MG63 (cell line): ENCODE measurements at regions not wholly inside any gene's neighbourhood (a gene's known extent, or its start where the extent isn't known, plus 50 kb on each side); places are given as distances from the start of the nearest gene placed in this dataset.

Source experiments
- DNase-seq: peaks from one replicate; pipeline ENCODE4 v3.0.0-alpha.2; 2020
- H3K27me3 ChIP-seq: fragments of 250-450 bp; sonication (Bioruptor Pico); 2 replicates; pipeline ENCODE4 v1.5.1; 2020; ENCODE audit warnings: mild to moderate bottlenecking, moderate library complexity
- H3K36me3 ChIP-seq: fragments of 250-450 bp; sonication (Bioruptor Pico); 2 replicates; pipeline ENCODE4 v1.5.1; 2020; ENCODE audit warnings: mild to moderate bottlenecking, moderate library complexity
- H3K4me3 ChIP-seq: fragments of 250-450 bp; sonication (Bioruptor Pico); 2 replicates; pipeline ENCODE4 v1.5.1; 2020; ENCODE audit warnings: mild to moderate bottlenecking, moderate library complexity
- H3K9me3 ChIP-seq: fragments of 250-450 bp; sonication (Bioruptor Pico); 2 replicates; pipeline ENCODE4 v1.5.1; 2020; ENCODE audit warnings: mild to moderate bottlenecking, moderate library complexity

DNA sequence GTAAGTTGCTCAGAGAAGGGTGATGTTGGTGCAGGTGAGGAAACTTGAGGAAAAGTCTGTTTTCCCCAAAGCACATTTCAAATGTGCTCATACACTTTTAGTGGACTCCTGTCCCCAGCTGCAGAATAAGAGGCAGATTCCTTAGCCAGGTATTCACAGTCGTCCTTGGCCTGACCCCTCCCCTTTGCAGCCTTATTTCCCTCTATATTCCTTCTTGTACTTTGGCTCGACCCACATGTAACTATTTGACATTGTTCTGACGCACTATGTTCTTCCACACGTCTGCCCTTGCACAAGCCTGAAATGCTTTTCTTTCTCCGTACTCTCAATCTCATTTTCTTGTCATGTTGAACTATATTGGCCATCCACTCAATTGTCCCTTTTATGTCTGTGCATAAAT is 498.4 kb upstream of the USP24 start:
- no peaks in the 10 kb centered on the region for H3K27me3 ChIP-seq
- no peak overlapping the region for H3K4me3 ChIP-seq
- no peaks in the 10 kb centered on the region for H3K36me3 ChIP-seq
- DNase-seq, result no peak
- peaks cover 6% of the 10 kb centered on the region; the same call in 1 of the 2 replicates for H3K9me3 ChIP-seq

DNA sequence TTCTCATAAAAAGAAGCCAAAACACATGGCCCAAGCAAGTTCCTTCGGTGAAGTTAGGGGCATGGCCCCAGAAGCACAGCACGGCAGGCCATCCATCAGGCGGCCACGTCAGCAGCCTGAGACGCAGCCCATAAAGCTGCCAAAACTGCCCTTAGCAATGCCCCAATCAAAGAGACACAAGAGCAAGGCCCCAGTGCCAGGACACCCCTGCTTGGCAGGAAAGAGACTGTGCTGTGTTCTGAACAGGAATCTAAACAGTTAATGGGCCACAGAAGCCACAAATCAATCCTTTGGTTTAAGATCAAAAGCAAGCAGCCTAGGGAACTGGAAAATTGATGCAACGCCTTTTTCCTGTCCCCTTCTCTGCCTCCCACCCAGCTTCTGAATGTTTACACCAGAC is 497.0 kb upstream of the USP24 start:
- Histone ChIP-seq H3K27me3 (no peaks in the 10 kb centered on the region), H3K36me3 (no peaks in the 10 kb centered on the region), H3K4me3 (no peak overlapping the region), H3K9me3 (peaks cover 6% of the 10 kb centered on the region; the same call in 1 of the 2 replicates)
- no peak for DNase-seq

DNA sequence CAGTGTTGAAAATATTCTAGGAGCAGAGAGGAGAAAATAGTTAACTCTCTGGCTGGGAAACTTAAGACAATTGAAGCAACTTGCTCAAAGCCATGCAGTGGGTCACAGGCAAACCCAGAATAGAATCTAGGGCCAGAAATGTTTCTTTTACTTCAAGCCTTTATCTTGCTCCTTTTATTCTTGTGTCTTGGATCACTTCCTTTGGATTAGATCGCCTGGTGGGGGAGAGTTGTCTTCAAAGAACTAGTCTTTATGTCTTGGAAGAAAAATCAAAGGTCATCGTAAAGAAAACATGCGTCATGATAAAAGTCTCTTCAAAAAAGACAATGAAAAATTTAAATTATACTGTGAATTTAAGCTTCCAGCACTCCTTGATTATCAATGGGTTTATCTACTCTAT is 493.6 kb upstream of the USP24 start:
- no peak for DNase-seq
- peaks cover 3% of the 10 kb centered on the region; the same call in 1 of the 2 replicates for H3K9me3 ChIP-seq
- no peaks in the 10 kb centered on the region for H3K27me3 ChIP-seq
- no peaks in the 10 kb centered on the region for H3K36me3 ChIP-seq
- H3K4me3 ChIP-seq, result no peak overlapping the region

DNA sequence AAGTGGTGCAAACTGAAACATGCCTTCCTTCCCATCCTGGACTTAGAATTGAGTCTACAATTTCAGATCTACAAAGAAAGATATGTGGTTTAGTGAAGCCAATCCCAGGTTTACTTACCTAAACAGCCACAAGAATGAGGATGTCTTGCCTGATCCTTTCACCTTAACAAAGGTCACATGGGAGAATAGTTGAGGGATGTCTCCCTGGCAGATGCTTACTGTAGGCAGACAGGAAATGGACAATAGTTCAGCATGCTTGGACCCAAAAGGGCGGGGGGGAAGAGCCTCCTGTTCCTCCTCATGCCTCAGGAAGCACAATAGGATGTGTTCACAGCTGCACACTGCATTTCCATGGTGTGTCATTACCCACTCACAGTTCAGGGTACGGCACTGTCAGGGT is 492.7 kb upstream of the USP24 start:
- H3K36me3 ChIP-seq, result no peaks in the 10 kb centered on the region
- H3K9me3 ChIP-seq, result peaks cover 3% of the 10 kb centered on the region; the same call in 1 of the 2 replicates
- no peaks in the 10 kb centered on the region for H3K27me3 ChIP-seq
- H3K4me3 ChIP-seq, result no peak overlapping the region
- DNase-seq, result no peak

DNA sequence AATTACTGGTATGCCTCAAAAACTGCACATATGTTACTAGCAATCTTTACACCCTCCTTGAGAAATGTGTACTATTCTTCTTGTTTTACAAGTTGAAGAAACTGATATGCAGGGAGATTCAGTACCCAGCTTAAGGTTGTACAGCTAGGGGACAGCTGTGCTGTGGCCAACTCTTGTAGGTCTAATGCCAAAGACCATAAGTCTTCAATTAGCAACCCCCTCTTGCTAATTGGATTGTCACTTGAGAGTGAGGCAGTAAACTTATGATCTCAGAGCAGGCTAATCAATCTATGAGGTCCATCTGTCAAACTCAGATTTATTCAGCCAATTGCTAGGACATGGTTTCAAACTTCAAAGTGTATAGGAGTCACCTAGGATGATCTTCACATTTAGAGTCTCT is 492.0 kb upstream of the USP24 start:
- Histone ChIP-seq H3K27me3 (no peaks in the 10 kb centered on the region), H3K9me3 (peaks cover 3% of the 10 kb centered on the region), H3K36me3 (no peaks in the 10 kb centered on the region), H3K4me3 (no peak overlapping the region)
- DNase-seq, result no peak

DNA sequence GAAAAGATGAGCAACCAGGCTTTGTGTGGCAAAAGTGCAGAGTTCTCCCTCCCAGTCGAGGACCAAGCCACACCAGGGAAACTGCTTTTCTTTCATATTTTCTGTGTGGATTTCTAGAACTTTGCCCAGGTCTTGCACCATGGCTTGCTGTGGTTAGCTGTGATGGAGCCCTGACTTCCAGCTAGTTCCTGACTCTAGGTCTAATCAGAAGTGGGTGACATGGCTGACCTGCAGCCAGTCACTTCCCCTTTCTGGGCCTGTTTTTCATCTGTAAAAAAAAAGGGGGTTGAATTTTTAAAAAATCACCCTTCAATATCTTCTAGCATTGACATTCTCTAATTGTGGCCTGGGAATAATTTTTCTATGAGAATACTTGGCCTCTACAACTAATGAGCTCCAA is 491.2 kb upstream of the USP24 start:
- H3K4me3 ChIP-seq, result no peak overlapping the region
- peaks cover 2% of the 10 kb centered on the region for H3K9me3 ChIP-seq
- H3K36me3 ChIP-seq, result no peaks in the 10 kb centered on the region
- no peak for DNase-seq
- H3K27me3 ChIP-seq, result no peaks in the 10 kb centered on the region

DNA sequence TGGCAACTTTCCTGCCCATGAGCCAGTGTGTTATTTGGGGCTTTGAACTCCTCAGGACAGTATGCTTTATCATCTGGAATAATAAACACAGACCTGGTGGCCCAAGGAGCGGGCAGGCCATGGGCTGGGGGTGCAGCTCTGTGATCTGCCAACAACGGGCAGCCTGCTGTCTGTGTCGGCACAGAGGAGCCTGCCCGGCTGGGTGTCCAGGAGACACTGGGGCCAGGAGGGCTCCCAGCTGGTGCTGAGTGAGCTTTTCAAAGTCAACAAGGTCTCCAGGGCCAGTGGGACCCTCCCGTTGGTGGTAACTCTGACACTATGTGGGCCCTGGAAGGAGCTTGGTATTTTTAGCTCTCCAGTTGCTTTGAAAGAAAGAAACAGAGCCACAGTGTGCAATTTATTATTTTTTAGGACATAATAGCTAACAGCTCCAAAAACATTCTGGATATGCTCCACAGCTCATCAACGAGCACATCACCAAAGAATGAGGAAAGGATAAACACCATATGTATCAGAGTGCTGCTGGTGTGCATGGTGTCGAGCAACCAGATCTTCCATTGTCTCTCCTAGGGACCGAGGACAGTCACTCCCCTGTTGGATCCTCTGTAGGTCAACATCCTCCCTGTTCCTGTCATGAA is 488.7 kb upstream of the USP24 start:
- no peak overlapping the region for H3K4me3 ChIP-seq
- H3K36me3 ChIP-seq, result no peaks in the 10 kb centered on the region
- no peaks in the 10 kb centered on the region; the same call in 1 of the 2 replicates for H3K9me3 ChIP-seq
- DNase-seq, result peak; percentile 85
- no peaks in the 10 kb centered on the region for H3K27me3 ChIP-seq

DNA sequence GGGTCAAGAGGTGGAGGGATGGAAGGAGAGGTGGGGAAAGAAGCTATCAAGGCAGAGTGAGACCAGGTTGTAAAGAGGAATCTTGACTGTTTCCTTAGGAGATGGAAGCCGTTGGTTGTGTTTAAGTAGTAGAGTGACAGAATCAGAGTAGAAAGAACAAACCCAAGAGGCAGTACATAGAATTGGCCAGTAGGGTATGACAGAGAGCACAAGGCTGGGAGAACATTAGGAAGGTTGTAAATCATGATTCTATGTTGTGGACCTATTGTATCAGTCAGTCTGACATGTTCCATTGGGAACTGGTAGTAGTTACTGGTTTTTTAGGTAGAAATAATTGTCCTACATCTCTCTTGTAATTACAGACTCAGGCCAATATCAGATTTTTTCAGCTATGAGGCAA is 486.9 kb upstream of the USP24 start:
- no peaks in the 10 kb centered on the region; the same call in 1 of the 2 replicates for H3K9me3 ChIP-seq
- no peak overlapping the region for H3K4me3 ChIP-seq
- H3K27me3 ChIP-seq, result no peaks in the 10 kb centered on the region
- DNase-seq, result no peak
- no peaks in the 10 kb centered on the region for H3K36me3 ChIP-seq

DNA sequence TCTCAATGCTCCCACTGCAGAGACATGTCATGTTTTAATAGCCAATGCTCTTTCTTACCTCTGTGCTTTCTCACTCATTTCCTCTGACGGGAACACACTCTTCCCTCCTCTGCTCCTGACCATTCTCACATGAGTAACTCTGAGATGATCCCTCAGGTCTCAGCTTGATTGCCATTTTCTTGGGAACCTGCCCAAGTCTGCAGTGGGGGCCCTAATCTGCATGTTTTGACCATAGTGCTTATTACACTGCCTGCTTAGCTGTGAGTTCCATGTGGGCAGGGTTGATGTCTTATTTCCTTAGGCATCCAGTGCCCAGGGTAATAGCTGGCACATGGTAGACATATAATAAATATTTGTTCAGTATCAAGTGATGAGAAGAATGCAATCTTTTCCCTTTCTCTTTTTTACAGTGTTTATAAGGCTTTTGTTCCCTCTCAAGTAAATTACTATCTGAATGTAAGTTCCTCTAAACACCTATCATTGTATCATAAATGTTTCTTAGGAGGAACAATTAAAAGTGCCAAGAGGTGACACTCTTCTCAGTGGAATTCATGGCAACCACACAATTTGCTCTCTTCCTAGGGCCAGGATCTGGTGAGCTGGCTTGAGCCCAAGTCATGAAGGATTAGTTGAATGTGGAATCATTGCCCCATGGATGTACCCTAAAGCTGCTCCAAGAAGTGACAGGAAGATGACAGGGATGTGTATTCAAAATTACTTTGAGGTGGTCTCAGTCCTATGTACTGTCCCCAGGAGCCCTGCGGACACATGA is 485.4 kb upstream of the USP24 start:
- Histone ChIP-seq H3K36me3 (no peaks in the 10 kb centered on the region), H3K9me3 (no peaks in the 10 kb centered on the region; the same call in none of the 2 replicates), H3K27me3 (no peaks in the 10 kb centered on the region), H3K4me3 (no peak overlapping the region)
- DNase-seq, result peak; percentile 84

DNA sequence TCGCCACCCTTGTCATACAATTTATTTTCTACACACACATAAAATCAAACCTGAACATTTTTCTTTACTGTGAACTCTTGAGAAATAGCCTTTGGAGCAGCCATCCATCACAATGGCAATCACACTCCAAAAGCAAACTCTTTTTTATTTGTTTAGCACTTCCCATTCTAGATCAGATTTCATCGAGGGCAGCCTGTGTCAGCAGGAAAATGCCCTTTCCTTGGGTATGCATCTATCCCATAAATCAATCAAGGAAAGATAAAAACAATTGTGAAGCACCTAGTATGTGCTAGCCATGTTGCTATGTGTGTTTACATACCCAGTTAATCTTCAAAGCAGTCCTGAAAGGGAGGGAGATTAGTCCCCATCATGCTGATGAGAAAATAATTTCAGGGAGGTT is 484.1 kb upstream of the USP24 start:
- no peak overlapping the region for H3K4me3 ChIP-seq
- no peaks in the 10 kb centered on the region for H3K36me3 ChIP-seq
- H3K27me3 ChIP-seq, result no peaks in the 10 kb centered on the region
- H3K9me3 ChIP-seq, result no peaks in the 10 kb centered on the region; the same call in none of the 2 replicates
- no peak for DNase-seq

DNA sequence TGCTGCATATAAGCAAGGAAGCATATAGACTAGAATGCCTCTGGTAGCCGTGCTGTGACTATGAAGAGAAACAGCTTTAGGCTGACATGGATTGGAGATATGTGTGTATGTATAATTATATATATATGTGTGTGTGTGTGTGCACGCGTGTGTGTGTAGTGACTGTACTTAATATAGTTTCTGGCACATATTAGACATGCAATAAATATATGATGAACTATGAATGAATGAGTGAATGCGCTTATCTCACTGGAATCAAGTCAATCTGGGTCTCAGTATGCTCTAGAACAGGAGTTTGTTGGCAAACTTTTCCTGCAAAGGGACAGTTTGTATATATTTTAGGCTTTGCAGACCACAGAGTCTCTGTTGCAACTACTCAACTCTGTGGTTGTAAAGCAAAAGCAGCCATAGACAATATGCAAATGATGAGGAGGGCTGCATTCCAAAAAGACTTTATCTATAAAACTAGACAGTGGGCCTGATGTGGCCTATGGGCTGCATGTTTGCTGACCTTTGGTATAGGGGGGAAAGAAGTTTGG is 482.9 kb upstream of the USP24 start:
- Histone ChIP-seq H3K27me3 (no peaks in the 10 kb centered on the region), H3K4me3 (no peak overlapping the region), H3K9me3 (no peaks in the 10 kb centered on the region; the same call in none of the 2 replicates), H3K36me3 (no peaks in the 10 kb centered on the region)
- no peak for DNase-seq

DNA sequence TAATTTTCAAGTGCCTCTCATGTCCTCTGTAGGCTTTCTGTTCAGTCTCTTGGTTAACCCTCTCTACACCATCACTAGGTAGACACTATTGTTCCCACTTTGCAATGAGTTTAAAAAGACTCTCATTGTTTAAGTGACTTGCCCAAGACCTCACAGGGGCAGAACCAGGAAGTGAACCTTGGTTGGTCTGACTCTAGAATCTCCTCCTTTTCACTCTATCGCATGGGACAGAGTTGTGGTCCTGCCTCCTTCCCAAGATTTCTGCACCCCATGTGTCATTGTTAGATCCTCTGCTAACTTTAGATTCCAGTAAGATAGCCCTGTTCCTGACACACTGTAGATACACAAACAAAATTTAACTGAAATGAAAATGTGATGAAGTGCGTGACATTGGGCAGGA is 481.7 kb upstream of the USP24 start:
- Histone ChIP-seq H3K4me3 (no peak overlapping the region), H3K9me3 (no peaks in the 10 kb centered on the region; the same call in none of the 2 replicates), H3K36me3 (no peaks in the 10 kb centered on the region), H3K27me3 (no peaks in the 10 kb centered on the region)
- no peak for DNase-seq

DNA sequence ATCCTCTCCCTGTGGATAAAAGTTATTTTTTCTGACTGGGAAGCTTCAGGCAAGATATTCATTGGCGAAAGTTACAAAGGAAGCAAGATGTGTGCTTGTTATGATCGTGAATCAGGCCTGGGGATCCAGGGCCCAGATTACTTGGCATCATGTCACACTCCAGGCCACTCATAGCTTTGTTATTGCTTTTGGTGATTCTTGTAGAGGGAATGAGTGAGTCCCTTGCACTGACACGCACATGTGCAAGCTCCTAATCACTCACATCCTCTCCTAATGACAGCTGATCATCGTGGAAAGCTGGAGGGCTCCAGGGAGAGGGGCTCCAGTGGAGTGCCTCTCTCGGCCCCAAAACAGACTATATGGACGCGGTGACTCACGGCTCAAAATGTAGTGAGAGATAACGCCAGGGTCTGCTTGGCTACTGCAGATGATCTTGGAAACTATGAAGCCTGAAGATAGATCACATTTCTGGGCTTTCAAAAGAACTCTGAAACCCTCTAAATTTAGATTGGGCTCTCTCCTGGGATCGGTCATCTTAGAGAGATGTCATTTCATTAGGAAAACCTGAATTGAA is 481.1 kb upstream of the USP24 start:
- peak; percentile 91 for DNase-seq
- Histone ChIP-seq H3K4me3 (no peak overlapping the region), H3K27me3 (no peaks in the 10 kb centered on the region), H3K36me3 (no peaks in the 10 kb centered on the region), H3K9me3 (no peaks in the 10 kb centered on the region; the same call in none of the 2 replicates)

DNA sequence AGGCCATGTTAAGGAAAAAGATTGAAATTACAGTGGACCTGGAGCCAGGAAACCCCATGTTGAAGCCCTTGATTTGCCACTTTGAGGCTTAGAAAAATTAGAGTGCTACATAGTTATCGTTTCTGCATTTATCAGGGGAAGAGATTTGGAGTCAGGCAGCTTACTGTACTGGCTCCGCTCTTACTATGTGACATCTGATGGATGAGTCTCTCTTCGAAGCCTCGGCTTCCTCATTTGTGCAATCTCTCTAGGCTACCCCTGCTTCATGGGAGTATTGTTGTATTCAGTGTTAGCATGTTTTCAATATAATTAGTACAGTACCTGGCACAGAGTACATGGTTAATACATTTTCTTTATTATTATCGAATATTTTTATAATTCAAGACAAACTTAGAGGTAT is 480.4 kb upstream of the USP24 start:
- H3K27me3 ChIP-seq, result no peaks in the 10 kb centered on the region
- no peak for DNase-seq
- no peaks in the 10 kb centered on the region for H3K36me3 ChIP-seq
- H3K9me3 ChIP-seq, result no peaks in the 10 kb centered on the region; the same call in none of the 2 replicates
- no peak overlapping the region for H3K4me3 ChIP-seq

DNA sequence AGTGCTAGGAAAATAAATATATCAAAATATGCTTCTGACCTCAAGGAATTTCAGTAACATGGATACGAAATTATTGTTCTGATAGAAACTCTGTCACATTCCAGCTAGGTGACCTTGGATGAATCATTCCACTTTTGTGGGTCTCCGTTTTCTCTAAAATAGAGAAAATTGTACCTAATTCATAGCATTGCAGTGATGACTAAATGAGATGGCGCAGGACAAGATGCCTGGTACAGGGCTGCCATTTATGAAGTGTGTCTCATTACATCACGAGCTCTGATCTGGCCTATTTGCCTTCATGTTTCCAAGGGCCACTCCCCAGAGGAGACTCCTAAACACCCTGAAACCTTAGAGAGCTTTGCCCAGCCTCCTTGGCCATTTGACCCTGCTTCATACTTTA is 480.0 kb upstream of the USP24 start:
- Histone ChIP-seq H3K27me3 (no peaks in the 10 kb centered on the region), H3K9me3 (no peaks in the 10 kb centered on the region; the same call in none of the 2 replicates), H3K36me3 (no peaks in the 10 kb centered on the region), H3K4me3 (no peak overlapping the region)
- no peak for DNase-seq

DNA sequence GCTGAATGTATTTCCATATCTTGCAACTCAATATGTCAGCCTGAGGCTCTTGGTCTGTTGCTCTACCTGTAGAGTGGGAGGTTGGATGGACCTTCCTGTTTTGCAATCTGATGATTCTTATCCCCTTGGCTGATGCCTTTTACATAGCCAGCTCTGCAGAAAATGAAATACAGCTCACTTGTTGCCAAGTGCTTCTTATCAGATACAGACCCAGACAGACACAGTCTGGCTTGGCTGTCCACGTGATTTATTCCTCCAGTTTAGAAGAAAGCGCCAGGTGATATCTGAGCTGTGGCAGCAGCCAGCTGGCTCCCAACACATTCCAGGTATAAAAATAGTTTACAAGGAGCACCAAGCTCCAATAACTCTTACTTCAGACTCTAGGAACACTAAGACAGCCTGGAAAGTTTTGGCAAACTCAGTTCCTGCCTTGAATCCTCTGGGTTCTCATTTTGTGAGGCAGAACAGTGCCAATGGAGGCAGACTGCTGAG is 479.2 kb upstream of the USP24 start:
- Histone ChIP-seq H3K9me3 (no peaks in the 10 kb centered on the region; the same call in none of the 2 replicates), H3K27me3 (no peaks in the 10 kb centered on the region), H3K4me3 (no peak overlapping the region), H3K36me3 (no peaks in the 10 kb centered on the region)
- DNase-seq, result no peak

DNA sequence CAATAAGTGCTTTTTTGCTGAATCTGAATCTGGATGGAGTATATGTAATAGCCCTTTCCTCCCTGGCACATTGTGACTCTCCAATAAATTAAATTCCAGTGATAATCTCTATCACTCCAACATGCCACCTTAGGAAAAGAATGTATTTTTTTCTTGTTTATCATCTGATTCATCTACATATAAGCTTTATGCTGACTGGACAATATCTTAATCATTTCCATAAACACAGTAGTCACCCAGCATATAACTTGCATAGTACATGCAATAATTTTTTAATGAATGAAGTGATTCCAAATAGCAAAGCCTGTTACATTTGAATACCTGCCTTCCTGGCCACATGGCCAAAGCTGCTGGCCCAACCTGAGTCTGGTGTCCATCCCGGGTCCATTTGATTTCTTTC is 477.6 kb upstream of the USP24 start:
- Histone ChIP-seq H3K9me3 (no peaks in the 10 kb centered on the region; the same call in none of the 2 replicates), H3K27me3 (no peaks in the 10 kb centered on the region), H3K36me3 (no peaks in the 10 kb centered on the region), H3K4me3 (no peak overlapping the region)
- DNase-seq, result no peak
